ENCODE measurements at regions not wholly inside any gene's neighbourhood (a gene's known extent, or its start where the extent isn't known, plus 50 kb on each side); places are given as distances from the start of the nearest gene placed in this dataset.

DNA sequence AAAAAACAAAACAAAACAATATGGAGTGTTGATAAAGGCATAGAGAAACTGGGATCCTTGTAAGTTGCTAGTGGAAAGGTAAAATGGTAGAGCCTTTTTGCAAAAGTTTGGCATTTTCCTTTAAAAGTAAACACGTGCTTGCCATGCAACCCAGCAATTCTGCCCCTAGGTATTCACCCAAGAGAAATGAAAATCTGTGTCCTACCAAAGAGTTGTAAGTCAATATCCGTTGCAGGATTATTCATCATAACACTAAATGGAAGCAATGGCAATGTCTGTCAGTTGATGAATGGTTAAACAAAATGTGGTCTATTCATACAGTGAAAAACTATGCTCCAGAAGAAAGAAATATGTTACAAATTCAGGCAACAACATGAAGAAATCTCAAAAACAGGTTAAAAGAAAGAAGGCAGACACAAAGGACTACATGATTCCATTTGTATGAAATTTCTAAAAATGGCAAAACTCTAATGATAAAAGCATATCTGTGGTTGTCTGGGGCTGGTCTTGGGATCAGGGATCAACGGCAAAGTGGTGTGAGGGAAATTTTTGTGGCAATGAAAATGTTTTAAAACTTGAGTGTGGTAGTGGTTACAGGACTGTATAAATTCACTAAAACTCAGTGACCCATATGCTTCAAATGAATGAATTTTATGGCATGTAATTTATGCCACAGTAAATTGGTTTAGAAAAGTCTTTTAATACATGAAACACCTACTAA is 229.6 kb downstream of the OPA1 start:
- TF ChIP-seq POLR2AphosphoS5 (IDR thresholded peaks at IDR 0.05) (no peak), POLR2A (IDR thresholded peaks at IDR 0.05) (no peak)

Data from stomach (tissue), 4 donors.